EL (cell line): ENCODE measurements at regions not wholly inside any gene's neighbourhood (a gene's known extent, or its start where the extent isn't known, plus 50 kb on each side); places are given as distances from the start of the nearest gene placed in this dataset.

Experiments
- DNase-seq: peaks from one replicate; pipeline ENCODE4 v3.0.0-alpha.2; 2016

- no peak for DNase-seq
These were observed 533.7 kb upstream of the SEL1L start for GRCh38 chr14:82067221-82067875.

GRCh38 chr14:82070040-82070439, 536.4 kb upstream of the SEL1L start:
- DNase-seq = no peak

- DNase-seq = no peak
These were observed 537.1 kb upstream of the SEL1L start for GRCh38 chr14:82070753-82071152.

GRCh38 chr14:82073547-82073946, 539.9 kb upstream of the SEL1L start:
- no peak for DNase-seq

GRCh38 chr14:82075566-82075965, 541.9 kb upstream of the SEL1L start:
- no peak for DNase-seq

- DNase-seq = no peak
These were observed 545.9 kb upstream of the SEL1L start for GRCh38 chr14:82079553-82079952.

GRCh38 chr14:82080370-82080769, 546.7 kb upstream of the SEL1L start:
- no peak for DNase-seq

- no peak for DNase-seq
These were observed 551.2 kb upstream of the SEL1L start for GRCh38 chr14:82084813-82085212.

GRCh38 chr14:82091097-82091496, 557.4 kb upstream of the SEL1L start:
- no peak for DNase-seq

GRCh38 chr14:82094829-82095345, 561.2 kb upstream of the SEL1L start:
- DNase-seq = no peak

GRCh38 chr14:82104013-82104412, 570.4 kb upstream of the SEL1L start:
- no peak for DNase-seq

GRCh38 chr14:82112210-82112839, 578.7 kb upstream of the SEL1L start:
- DNase-seq = no peak

GRCh38 chr14:82113007-82113406, 579.4 kb upstream of the SEL1L start:
- no peak for DNase-seq

GRCh38 chr14:82113710-82114109, 580.1 kb upstream of the SEL1L start:
- no peak for DNase-seq

GRCh38 chr14:82116721-82117120, 583.1 kb upstream of the SEL1L start:
- no peak for DNase-seq

GRCh38 chr14:82122655-82123054, 589.0 kb upstream of the SEL1L start:
- DNase-seq = no peak

- no peak for DNase-seq
These were observed 590.9 kb upstream of the SEL1L start for GRCh38 chr14:82124511-82124910.

GRCh38 chr14:82126006-82126405, 592.4 kb upstream of the SEL1L start:
- no peak for DNase-seq

- DNase-seq = no peak
These were observed 600.8 kb upstream of the SEL1L start for GRCh38 chr14:82134411-82134810.

GRCh38 chr14:82138431-82138830, 604.8 kb upstream of the SEL1L start:
- DNase-seq = no peak

GRCh38 chr14:82146846-82147245, 613.2 kb upstream of the SEL1L start:
- DNase-seq = no peak

- no peak for DNase-seq
These were observed 620.0 kb upstream of the SEL1L start for GRCh38 chr14:82153689-82154088.

- DNase-seq = no peak
These were observed 626.0 kb upstream of the SEL1L start for GRCh38 chr14:82159624-82160023.

- DNase-seq = no peak
These were observed 646.5 kb upstream of the SEL1L start for GRCh38 chr14:82180139-82180538.

- DNase-seq = no peak
These were observed 649.0 kb upstream of the SEL1L start for GRCh38 chr14:82182646-82183045.
